ENCODE measurements at regions not wholly inside any gene's neighbourhood (a gene's known extent, or its start where the extent isn't known, plus 50 kb on each side); places are given as distances from the start of the nearest gene placed in this dataset.
"Not testable (repeated sequence)": the region's sequence is repeated elsewhere in the genome, so short reads cannot be mapped to it uniquely, and the experiment has no call there.

- no peak for DNase-seq
These were observed 181.5 kb upstream of the RPS23 start for GRCh38 chr5:82459626-82460025.

- not testable (repeated sequence) for DNase-seq
These were observed 177.2 kb upstream of the RPS23 start for GRCh38 chr5:82455317-82455716.

DNA sequence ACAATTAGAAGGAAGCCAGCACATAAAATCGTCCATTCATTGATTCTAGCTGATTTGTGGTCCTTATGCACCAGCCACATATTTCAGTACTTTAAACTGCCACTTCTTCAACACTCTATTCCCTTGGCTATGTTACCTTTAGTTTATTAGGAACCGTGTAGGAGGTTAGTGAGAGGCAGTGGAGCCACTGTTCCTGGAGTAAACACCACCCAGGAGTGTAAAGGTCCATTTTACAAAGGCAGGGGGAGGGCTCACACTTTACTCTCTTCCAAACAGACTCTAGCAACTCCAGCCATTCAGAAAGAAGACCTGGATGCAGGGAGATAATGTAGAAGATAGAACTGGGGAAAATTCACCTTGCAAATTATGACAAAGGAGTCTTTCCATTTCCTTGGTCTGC is 170.2 kb upstream of the RPS23 start:
- DNase-seq, result no peak

GRCh38 chr5:82447913-82448312 is 169.8 kb upstream of the RPS23 start:
- no peak for DNase-seq

GRCh38 chr5:82446809-82447208 is 168.7 kb upstream of the RPS23 start:
- DNase-seq, result no peak

GRCh38 chr5:82445726-82446335 is 167.7 kb upstream of the RPS23 start:
- DNase-seq, result no peak

GRCh38 chr5:82439750-82440445 is 161.7 kb upstream of the RPS23 start:
- DNase-seq, result no peak

DNA sequence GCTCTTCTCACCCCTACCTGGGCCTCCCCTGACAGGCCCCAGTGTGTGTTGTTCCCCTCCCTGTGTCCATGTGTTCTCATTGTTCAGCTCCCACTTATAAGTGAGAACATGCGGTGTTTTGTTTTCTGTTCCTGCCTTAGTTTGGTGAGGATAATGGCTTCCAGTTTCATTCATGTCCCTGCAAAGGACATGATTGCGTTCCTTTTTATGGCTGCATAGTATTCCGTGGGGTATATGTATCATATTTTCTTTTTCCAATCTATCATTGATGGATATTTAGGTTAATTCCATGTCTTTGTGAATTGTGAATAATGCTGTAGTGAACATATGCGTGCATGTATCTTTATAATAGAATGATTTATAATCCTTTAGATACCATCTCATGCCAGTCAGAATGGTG is 159.4 kb upstream of the RPS23 start:
- not testable (repeated sequence) for DNase-seq

GRCh38 chr5:82436291-82436690 is 158.1 kb upstream of the RPS23 start:
- DNase-seq, result no peak

GRCh38 chr5:82434696-82435660 is 156.8 kb upstream of the RPS23 start:
- not testable (repeated sequence) for DNase-seq

- DNase-seq, result no peak
These were observed 148.5 kb upstream of the RPS23 start for GRCh38 chr5:82426464-82427154.

GRCh38 chr5:82425591-82425990 is 147.4 kb upstream of the RPS23 start:
- no peak for DNase-seq

DNA sequence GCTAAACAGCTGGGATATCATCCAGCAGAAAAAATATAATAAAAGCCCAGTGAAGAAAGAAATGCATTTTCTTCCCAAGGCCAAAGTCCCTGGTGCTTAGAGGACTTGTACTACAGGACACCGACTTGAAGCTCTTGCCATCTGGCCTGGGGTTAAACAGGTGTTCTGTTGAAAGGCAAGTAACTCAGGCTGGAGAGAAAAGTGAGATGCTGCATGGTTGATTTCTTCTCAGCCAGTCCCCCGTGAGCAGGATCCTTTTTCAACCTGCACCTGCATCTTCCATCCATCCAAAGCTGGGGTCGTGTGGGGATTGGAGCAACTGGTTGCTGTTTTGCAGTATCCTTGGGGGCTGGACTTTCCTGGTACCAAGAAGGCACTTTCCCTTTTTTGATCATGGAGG is 146.1 kb upstream of the RPS23 start:
- no peak for DNase-seq

DNA sequence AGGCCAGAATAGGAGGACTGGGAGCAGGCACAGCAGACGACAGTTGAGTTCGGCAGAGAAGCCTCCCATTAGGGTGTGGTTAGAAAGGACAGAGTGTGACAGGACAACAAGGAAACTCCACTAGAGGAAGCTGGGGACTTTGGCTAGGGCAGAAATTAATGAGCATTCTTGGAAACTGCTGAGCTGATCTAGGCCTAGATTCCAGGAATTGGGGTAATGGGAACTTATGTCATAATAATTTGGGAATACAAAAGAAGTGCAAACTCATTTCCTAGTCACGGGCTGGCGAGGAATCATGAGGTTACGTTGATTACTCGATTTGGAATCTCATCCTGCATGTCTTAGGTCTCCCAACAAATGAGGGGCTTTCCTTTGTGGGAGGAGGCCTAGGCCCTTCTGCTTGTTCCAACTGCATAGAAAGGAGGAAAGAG is 144.6 kb upstream of the RPS23 start:
- no peak for DNase-seq

DNA sequence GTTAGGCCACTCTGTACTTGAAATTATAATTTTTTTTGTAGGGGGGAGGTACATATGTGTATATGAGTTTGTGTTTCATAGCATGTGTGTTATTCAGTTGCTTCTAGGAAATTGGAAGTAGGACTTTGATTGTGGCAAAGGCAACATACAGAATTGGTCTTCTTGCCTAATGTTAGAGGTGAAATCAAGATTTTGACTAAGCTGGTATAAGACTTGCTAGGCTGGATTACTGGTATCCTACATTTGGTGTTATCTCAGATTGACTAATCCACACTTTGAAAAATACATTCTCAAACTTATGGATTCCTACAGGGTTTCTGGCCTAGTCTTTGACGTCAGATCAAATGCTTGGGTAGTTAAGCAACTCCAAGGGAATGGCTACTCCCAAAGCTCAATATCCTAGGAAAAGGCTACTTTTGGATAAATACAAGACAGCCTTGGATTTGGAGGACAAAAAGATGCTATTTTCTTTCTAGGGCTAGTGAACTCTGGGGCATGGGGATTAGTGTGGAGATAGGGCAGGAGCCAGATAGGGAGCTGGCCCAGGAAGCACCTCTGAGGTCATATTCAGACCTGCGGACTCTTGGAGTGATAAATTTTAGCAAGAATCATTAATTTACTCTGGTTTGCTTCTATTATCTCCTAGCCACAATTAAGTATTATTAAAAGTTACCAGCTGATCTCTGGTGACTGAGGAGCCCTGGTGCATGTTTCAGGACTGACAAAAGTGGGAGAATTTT is 144.0 kb upstream of the RPS23 start:
- DNase-seq, result no peak

- DNase-seq, result no peak
These were observed 143.0 kb upstream of the RPS23 start for GRCh38 chr5:82421119-82421518.

GRCh38 chr5:82420524-82420923 is 142.4 kb upstream of the RPS23 start:
- DNase-seq, result not testable (repeated sequence)

DNA sequence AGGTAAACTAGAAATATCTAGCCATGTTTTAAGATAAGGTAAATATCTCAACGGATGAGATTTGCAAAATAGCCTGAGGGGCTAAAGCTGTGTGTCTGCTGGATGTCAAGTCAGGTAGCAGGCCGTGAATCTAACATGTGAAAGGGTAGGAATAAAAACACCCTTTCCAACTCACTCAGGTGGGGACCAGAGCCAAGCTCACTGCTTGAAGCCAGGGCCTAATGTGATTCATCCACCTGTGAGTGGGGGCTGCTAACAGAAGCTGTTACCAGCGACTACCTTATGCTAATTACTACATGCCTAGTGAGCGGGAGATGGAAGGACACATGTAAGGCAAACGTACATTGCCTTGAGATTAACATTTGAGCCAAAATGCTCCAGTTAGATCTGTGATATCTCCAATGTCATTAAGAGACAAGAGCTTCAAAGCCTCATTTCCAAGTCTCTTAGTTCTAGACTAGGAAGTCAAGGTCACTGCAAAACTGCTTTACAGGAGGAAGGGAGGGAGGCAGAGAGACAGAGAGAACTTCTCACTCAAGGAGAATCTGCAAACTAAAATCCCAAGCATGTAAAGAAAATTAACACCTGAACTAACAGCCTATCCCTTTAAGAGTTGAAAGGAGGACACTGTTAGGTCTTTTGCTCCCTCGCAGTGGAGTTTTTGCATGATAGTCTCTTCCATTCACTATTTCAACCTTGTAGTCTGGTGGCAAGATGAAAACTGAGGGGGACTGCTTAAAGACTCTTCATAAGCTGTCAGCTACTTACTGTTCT is 141.6 kb upstream of the RPS23 start:
- DNase-seq, result no peak

- DNase-seq, result no peak
These were observed 140.4 kb upstream of the RPS23 start for GRCh38 chr5:82418608-82418950.

GRCh38 chr5:82417776-82418607 is 139.8 kb upstream of the RPS23 start:
- no peak for DNase-seq

- no peak for DNase-seq
These were observed 138.4 kb upstream of the RPS23 start for GRCh38 chr5:82416512-82416911.

Data from CD4-positive, alpha-beta T cell treated with Interleukin-4 for 4 hours (primary cell).